Chondrocyte (in vitro differentiated cells): ENCODE measurements at regions not wholly inside any gene's neighbourhood (a gene's known extent, or its start where the extent isn't known, plus 50 kb on each side); places are given as distances from the start of the nearest gene placed in this dataset.

ENCODE experiments used
- DNase-seq: peaks from one replicate; pipeline ENCODE4 v3.0.0; 2021; ENCODE audit warnings: mixed read lengths, low spot score
- H3K27ac Mint-ChIP-seq: one replicate; pipeline ENCODE4 v1.8.0; 2021; ENCODE audit warnings: mild to moderate bottlenecking, moderate library complexity, mixed read lengths; ENCODE audit not compliant: unreplicated experiment
- H3K27me3 Mint-ChIP-seq: 2 replicates; pipeline ENCODE4 v1.8.0; 2021; ENCODE audit warnings: low read depth, mixed read lengths
- H3K36me3 Mint-ChIP-seq: 2 replicates; pipeline ENCODE4 v1.8.0; 2021; ENCODE audit warnings: low read depth, mixed read lengths
- H3K4me1 Mint-ChIP-seq: 2 replicates; pipeline ENCODE4 v1.8.0; 2021; ENCODE audit warnings: low read depth, mild to moderate bottlenecking, mixed read lengths
- H3K4me3 Mint-ChIP-seq: one replicate; pipeline ENCODE4 v1.8.0; 2021; ENCODE audit warnings: mild to moderate bottlenecking, moderate library complexity, mixed read lengths; ENCODE audit not compliant: unreplicated experiment
- H3K9me3 Mint-ChIP-seq: 2 replicates; pipeline ENCODE4 v1.8.0; 2021; ENCODE audit warnings: low read depth, mixed read lengths
- CTCF ChIP-seq: fragments of 200-600 bp; sonication (generic); IDR thresholded peaks from 2 replicates; pipeline ENCODE4 v1.5.0; 2021; ENCODE audit warnings: antibody characterized with exemption, mild to moderate bottlenecking, moderate library complexity

- Mint-ChIP-seq H3K27me3 (no peaks in the 10 kb centered on the region), H3K9me3 (no peaks in the 10 kb centered on the region), H3K4me3 (no peak overlapping the region), H3K27ac (peak overlapping the region; percentile 80), H3K36me3 (no peaks in the 10 kb centered on the region), H3K4me1 (peaks cover 36% of the 10 kb centered on the region)
- no peak for DNase-seq
- no peak for TF ChIP-seq CTCF
These were observed 298.1 kb upstream of the NECTIN3 start for GRCh38 chr3:110773413-110773954.

- no peak for TF ChIP-seq CTCF
- Mint-ChIP-seq H3K4me1 (peaks cover 36% of the 10 kb centered on the region), H3K4me3 (no peak overlapping the region), H3K9me3 (no peaks in the 10 kb centered on the region), H3K27me3 (no peaks in the 10 kb centered on the region), H3K36me3 (no peaks in the 10 kb centered on the region), H3K27ac (peak overlapping the region; percentile 39)
- no peak for DNase-seq
These were observed 296.9 kb upstream of the NECTIN3 start for GRCh38 chr3:110774496-110775265.

GRCh38 chr3:110779581-110779980 lies 292.0 kb upstream of the NECTIN3 start:
- H3K4me3 Mint-ChIP-seq = no peak overlapping the region
- DNase-seq = no peak
- no peak overlapping the region for H3K27ac Mint-ChIP-seq
- peaks cover 2% of the 10 kb centered on the region for H3K9me3 Mint-ChIP-seq
- peaks cover under 1% of the 10 kb centered on the region for H3K36me3 Mint-ChIP-seq
- H3K4me1 Mint-ChIP-seq = peaks cover 4% of the 10 kb centered on the region
- no peaks in the 10 kb centered on the region for H3K27me3 Mint-ChIP-seq
- TF ChIP-seq CTCF = no peak

- no peak for DNase-seq
- no peak overlapping the region for H3K27ac Mint-ChIP-seq
- no peak overlapping the region for H3K4me3 Mint-ChIP-seq
- H3K9me3 Mint-ChIP-seq = peaks cover 31% of the 10 kb centered on the region
- no peaks in the 10 kb centered on the region for H3K4me1 Mint-ChIP-seq
- H3K36me3 Mint-ChIP-seq = peaks cover 2% of the 10 kb centered on the region
- TF ChIP-seq CTCF = no peak
- H3K27me3 Mint-ChIP-seq = no peaks in the 10 kb centered on the region
These were observed 288.1 kb upstream of the NECTIN3 start for GRCh38 chr3:110783541-110783940.

- H3K36me3 Mint-ChIP-seq = peaks cover 4% of the 10 kb centered on the region
- H3K4me3 Mint-ChIP-seq = no peak overlapping the region
- peaks cover 28% of the 10 kb centered on the region for H3K4me1 Mint-ChIP-seq
- DNase-seq = no peak
- no peak for TF ChIP-seq CTCF
- H3K9me3 Mint-ChIP-seq = peaks cover 40% of the 10 kb centered on the region
- H3K27me3 Mint-ChIP-seq = no peaks in the 10 kb centered on the region
- H3K27ac Mint-ChIP-seq = no peak overlapping the region
These were observed 282.8 kb upstream of the NECTIN3 start for GRCh38 chr3:110788794-110789193.
